ENCODE measurements at regions not wholly inside any gene's neighbourhood (a gene's known extent, or its start where the extent isn't known, plus 50 kb on each side); places are given as distances from the start of the nearest gene placed in this dataset.

DNA sequence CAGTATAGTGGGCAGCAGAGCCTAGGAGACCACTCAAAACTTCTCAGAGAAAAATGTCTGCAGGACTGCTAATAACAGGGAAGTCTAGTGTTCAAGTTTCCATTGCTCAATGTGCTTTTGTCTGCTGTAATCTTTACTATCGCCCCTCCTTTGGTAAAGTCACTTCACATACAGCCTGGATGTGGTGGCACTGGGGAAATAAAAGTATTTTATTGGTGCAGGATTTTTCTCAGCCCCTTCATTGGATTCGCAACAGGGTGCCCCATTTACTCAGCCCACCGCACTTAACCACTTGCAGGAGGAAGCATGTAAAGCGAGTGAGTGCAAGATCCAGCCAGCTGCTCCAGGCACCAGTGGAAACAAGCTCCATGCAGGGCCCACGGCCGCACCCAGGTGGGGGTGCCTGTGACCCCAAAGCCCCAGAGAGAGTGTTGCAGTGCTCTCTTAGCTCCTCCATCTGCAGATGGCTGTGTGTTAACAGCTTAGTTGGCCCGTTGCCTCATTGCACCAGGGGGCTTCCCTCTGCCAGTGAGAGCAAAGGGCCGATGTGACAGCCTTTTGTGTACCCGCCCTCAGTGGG, 163.5 kb upstream of the TMEM72 start (continued):
- TF ChIP-seq CHD7 (IDR thresholded peaks at IDR 0.05; ENCODE audit: low read depth, low read length) (no peak), NBN (IDR thresholded peaks at IDR 0.05; ENCODE audit: low read depth) (no peak), ILK (tag; IDR thresholded peaks at IDR 0.05; ENCODE audit: borderline replicate concordance, low read depth) (no peak), ZBTB49 (CRISPR knock-in tag; IDR thresholded peaks at IDR 0.05; ENCODE audit: borderline replicate concordance) (no peak), HDGF (IDR thresholded peaks at IDR 0.05) (no peak), SUPT5H (IDR thresholded peaks at IDR 0.05) (no peak), ZNF212 (CRISPR knock-in tag; IDR thresholded peaks at IDR 0.05) (no peak), MXI1 (IDR thresholded peaks at IDR 0.05; ENCODE audit: low read depth, low read length) (no peak)

Measured in K562 (cell line).